ENCODE measurements at regions not wholly inside any gene's neighbourhood (a gene's known extent, or its start where the extent isn't known, plus 50 kb on each side); places are given as distances from the start of the nearest gene placed in this dataset.

DNA sequence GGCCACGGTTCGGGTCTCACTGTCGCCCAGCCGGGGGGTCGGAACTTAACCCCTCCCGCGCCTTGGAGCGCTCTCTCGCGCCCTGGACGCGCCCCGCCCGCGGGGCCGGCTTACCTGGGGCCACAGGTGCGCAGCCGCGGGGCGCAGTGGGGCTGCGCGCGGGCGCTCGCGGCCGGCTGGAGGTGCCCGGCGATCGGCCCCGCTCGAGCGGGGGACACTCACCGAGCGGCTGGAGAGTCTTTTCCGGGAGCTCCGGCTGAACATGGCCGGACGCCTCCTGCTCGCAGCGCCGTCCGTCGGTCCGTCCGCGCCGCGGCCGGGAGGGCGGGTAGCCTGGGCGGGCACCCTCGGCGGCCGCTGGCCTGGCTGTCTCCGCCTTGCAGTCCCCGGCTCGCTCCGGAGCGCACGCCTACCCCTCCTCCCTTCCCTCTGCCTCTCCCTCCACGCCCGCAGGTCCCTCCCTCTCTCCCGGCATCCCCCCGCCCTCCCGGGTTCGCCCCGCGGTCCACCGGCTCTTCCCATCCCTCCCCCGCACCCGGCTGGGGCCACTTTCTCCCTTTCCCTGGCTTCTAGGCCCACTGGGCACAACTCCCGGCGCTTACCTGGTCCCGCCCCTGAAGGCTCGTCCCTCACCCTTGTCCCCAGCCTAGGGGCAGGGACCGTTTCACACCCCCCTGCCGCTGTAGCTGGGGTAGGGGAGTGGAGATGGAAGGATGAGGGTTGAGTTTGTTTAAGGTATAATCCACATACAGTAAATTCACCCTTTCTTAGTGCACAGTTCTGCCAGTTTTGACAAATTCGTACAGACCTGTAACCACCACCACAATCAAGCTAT lies 220.1 kb upstream of the PRICKLE2 start:
- TF ChIP-seq CTCF (IDR thresholded peaks at IDR 0.05; ENCODE audit: low read depth, low read length): no peak
- TF ChIP-seq POLR2A (IDR thresholded peaks at IDR 0.05; ENCODE audit: extremely low read depth, insufficient read length): no peak
- no peak for TF ChIP-seq MYC (IDR thresholded peaks at IDR 0.05; ENCODE audit: low read depth, low read length)
